ENCODE measurements at regions not wholly inside any gene's neighbourhood (a gene's known extent, or its start where the extent isn't known, plus 50 kb on each side); places are given as distances from the start of the nearest gene placed in this dataset.
"Not testable (repeated sequence)": the region's sequence is repeated elsewhere in the genome, so short reads cannot be mapped to it uniquely, and the experiment has no call there.

DNA sequence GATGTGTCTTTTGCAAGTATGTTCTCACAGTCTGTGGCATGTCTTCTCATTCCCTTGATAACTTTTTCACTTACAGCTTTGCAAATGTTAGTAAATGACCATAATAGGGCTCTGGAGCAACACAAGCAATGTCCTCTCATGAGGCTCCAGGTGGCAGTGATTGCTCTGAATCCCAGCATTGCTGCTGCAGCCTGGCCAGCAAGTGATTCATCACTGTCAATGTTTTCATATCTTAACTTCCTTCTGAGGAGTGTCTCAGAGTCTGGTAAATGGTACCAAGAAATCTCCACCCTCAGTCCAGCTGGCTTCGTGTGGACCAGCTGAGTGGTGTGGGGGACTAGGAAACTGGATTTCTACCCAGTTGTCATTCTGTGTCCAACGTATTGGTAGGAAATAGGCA, 139.6 kb downstream of the MYLK4 start:
- no peak for FAIRE-seq

DNA sequence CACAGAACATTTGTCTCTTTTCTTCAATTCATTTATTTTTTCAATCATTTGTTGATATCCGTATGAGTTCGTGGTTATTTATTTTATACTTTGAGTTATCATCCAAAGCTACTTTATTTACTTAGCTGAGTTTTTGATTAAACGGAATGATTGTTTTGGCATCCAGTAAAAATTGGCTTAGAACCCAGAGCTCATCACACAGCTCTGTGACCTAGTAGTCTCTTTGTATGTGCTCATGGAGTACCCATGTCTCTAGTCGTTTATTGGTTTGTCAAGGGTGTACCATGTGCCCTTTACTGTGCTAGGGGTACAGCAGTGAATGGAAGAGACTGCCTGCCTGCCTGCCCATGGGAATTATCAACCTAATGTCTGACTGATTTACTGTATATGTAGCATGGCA, 142.2 kb downstream of the MYLK4 start:
- FAIRE-seq = no peak

DNA sequence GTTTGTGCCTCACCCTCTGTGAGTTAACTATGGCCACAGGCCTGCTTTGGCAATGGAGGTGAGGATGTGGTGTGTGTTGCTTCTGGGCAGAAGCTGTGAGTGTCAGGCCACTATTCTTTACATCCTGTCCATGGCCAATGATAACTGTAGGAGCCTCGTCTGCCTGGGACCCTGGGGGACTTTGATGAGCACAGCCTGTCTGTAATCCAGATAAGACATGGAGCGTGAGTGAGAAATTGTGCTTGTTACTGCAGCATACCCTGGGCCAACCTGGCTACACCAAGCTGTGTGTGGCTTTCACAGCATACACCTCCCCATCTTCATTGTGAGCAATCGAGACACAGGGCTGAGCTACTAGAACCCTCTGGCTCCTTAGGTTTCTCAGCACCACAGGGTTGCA, 150.4 kb downstream of the MYLK4 start:
- FAIRE-seq = no peak

DNA sequence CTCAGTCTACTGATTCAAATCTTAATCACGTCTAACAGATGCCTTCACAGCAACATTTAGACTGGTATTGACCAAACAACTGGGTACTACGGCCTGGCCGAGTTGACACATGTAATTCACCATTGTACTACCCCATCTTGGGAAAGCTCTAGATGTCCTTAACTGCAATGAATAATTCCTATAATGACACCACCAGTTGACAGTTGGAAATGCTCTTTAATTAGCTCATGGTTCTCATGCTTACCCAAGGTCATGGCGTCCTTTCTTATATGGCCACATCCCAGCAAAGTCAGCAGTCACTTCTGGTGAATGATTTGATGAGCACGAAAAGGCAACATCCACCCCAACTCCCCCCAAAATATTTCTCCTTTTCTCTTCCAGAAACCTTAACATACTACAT, 150.9 kb downstream of the MYLK4 start:
- FAIRE-seq = no peak

DNA sequence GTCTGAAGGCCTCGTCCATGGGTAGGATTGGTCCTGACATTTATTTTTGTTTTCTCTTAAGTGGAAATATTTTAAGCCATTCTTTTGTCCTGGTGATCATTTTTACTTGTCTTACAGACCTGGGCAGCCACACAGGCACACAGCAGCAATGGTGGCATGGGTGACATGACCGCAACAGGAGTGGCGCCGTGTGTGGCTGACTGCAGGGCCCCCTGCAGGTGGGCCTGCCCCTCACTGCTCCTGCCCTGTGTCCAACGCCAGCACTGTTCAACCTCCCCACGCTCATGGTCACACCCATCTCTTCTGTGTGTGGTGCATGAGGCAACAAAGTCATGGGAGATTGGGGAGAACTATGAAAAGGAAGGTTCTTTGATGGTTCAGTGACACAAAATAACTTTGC, 151.9 kb downstream of the MYLK4 start:
- FAIRE-seq = no peak

DNA sequence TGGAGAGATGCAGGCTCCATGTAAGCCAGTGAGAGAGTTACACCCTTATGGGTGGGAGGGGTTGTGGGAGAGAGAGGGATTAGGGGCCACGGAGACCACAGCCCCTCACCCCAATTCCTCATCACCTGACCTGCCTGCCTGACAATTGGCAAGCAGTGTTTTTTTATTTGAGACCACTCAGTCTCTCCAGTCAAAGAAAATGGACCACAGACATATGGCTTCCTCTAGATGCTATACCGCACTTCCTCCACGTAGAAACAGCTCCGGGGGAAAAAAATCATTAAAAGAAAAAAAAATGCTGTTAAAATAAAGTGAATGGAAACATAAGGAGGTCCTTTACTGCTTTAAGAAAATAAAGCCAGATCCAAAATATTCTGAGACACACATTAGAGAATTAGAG, 152.7 kb downstream of the MYLK4 start:
- FAIRE-seq = no peak

DNA sequence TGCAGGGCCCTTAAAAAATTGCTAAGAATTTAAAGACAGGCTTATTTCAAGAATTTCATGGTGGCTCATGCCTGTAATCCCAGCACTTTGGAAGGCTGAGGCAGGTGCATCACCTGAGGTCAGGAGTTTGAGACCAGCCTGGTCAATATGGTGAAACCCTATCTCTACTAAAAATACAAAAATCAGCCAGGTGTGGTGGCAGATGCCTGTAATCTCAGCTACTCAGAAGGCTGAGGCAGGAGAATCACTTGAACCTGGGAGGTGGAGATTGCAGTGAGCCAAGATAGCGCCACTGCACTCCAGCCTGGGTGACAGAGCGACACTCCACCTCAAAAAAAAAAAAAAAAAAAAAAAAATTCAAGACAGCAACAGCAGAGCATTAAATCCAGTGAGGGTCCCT, 153.3 kb downstream of the MYLK4 start:
- FAIRE-seq = not testable (repeated sequence)

DNA sequence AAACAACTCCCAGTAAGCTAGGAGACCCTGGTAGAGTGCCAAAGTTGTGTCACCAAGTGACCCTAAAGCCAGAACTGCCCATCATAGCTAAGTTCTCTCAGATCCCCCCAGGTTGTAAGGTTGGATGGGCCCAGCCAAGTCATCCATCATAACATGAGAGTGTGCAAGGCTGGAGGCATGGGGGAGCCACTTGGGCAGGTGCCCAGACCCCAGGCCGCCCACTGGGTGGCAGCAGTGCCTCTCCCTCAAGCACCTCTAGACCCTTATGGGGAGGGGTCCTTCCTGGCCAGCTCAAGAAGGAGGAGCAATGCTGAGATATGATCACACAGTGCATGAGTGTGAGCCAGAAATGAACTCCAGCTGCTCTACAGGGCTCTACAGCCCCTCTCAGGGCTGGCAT, 154.5 kb downstream of the MYLK4 start:
- FAIRE-seq = no peak

DNA sequence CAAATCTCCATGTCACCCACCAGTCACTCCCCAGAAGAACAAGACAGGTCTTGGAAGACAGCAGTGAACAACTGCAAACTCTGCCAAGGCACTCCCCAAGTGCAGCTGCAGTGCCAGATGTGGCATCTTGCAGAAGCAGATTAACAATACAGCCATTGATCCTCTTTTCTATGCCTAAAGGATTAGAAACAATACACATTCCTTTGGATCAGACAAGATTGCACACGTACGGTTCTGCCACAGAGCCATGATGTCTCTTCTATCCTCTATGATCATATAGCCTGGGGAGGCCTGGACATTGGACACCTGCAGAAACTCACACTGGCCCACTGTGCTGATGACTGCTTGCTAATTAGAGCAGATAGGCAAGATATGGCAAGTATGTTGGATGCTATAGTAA, 155.9 kb downstream of the MYLK4 start:
- FAIRE-seq = no peak

DNA sequence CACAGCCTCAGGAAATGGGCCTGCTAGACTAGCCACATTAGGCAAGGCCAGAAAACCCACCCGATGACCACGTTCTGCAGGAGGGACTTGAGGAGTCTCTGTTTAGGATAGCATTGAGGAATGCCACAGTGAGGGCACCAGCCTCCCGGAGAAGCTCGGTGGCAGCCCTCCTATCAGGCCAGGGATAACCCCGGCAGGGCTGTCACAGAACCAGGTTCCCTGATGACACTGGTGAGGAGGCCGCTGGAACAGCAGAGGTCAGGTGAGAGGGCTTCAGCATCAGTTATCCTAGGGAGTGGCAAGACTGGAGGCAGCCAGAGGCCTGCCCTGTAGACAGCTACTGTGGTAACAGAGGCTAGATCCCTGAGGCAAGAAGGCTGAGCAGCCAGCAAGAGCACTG, 157.6 kb downstream of the MYLK4 start:
- FAIRE-seq = no peak

DNA sequence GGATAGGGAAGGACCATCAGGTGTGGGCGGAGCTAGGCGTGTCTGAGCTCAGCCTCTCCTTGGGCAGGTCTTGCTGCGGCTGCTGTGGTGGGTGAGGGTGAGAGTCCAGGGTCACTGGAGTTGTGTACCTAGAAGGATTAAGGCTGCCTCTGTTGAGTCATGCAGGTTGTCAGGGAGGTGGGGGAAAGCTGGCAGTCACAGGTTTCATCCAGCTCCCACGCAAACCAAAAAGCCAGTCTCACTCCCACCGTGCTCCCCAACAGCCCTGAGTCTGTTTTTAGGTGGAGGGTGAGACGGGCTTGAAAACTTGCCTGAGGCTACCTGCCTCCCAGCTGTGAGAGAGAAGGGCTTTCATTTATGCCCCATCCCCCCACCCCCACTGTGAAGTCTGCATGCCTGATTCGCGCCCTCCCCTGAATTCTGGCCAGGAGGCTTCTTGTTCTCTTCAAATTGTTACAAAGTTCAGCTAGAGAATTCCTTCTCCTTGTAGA, 161.5 kb downstream of the MYLK4 start:
- no peak for FAIRE-seq

DNA sequence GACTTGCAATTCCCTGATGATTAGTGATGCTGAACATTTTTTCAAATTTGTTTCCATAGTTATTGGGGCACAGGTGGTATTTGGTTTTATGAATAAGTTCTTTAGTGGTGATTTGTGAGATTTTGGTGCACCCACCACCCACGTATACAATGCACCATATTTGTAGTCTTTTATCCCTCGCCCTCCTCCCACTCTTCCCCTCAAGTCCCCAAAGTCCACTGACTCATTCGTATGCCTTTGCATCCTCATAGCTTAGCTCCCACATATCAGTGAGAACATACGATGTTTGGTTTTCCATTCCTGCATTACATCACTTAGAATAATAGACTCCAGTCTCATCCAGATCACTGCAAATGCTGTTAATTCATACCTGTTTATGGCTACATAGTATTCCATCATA, 167.3 kb downstream of the MYLK4 start:
- no peak for FAIRE-seq

DNA sequence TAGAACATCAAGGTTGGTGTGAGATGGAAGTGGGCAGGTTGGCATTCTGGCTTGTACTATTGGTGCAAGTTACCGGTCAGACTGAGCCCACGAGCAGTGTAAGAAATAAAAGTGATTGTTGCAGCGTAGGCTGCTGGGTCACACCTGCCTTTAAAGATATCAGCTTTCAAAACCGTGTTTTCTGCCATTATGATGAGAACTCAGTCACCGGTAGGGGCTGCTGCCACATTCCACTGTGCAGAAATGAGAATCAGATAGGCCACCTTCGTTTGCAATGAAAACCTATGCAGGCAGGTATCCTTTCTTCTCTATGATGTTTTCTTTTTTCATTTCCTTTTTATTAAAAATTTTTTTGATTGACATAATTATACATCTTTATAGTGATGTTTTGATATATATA, 168.5 kb downstream of the MYLK4 start:
- FAIRE-seq = no peak

DNA sequence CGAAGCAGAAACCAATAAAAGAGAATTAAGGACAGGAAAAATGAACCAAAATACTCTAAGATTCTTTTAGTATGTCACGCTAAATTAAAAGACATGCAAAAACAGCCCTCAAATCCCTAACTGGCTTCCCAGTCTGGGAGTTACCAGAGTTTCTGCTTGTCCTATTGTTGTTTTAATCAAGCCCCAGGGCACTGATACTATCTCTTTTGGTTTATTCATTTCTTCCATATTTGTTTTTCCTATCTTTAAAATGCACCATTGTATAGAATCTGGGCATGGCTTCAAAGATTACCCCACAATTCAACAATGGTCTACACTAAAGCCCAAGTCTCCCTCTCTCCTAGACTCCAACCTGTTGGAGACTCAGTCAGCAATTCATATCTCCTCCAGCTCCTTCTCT, 169.1 kb downstream of the MYLK4 start:
- no peak for FAIRE-seq

DNA sequence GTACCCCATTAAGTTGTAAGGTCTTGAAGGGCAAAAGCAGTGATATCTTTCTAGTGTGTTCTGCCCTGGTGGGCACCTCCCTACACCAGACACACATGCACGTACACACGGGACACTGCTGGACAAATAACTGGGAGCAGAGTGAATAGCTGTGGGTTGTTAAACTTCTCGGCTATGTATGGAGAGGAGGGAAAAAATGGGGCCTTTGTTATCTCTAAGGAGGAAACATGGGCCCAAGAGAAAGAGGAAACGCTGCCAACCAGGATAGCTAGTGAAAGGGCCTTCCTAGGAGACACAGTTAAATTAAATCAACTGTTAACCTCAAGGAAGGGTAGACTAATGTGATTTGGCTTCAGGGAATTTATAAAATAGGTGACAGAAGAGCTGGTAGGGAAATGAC, 169.7 kb downstream of the MYLK4 start:
- no peak for FAIRE-seq

DNA sequence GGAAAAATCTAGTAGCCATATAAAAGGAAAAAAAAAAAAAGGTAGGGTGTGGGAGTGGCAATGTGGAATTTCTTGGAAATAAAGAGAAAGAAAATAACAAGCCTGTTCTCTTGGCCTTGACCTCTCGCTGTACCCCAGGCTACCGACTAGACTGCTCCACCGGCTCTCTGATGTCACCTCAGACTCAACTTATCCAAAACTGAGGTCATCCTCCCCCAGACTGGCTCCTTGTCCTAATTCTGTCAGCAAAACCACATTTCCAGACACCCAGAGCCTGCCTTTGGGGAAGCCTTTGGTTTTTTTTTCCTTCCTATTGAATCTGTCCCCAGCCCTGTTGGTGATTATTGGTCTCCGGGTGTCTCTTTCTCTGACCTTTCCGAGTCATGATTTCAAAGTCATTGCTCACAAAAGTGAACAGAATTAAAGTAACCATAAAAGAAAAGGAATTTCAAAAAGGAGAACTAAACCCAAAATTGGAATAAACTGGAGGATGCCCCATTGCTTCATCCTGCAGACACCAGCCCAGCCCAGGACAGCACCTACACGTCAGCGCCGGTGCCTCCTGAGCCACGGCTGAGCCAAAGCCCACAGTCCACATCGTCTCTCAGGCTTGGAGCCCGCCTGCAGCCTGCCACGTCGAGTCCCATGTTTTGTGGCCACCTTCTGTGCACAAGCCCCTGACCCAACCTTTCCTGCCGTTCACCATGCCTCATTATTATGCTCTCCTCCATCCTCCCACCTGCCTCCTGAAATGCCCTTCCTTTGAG, 170.7 kb downstream of the MYLK4 start:
- FAIRE-seq = no peak

DNA sequence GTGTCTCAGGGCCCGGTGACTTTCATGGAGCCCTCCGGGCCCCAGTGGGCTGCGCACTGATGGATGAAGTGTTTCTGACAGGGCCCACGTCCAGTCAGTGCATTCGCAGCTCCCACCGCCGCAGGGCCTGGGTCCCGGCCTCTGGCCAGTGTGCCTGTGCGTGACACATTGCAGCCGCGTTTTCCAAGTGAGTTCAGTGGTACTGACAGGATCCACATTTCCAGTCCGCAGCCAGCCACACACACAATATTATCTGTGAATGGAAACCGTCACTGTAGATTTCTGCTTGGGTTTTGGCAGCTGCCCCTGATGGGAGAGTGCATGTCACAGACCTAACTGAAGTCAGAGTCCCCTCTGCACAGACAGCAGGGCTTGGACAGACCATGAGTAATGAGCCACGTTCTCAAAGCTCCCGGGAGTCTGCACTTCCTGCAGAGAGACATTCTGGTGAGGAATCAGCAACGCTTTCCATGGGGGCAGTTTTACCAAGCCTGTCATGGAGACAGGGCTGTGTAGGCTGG, 171.4 kb downstream of the MYLK4 start:
- FAIRE-seq = no peak

DNA sequence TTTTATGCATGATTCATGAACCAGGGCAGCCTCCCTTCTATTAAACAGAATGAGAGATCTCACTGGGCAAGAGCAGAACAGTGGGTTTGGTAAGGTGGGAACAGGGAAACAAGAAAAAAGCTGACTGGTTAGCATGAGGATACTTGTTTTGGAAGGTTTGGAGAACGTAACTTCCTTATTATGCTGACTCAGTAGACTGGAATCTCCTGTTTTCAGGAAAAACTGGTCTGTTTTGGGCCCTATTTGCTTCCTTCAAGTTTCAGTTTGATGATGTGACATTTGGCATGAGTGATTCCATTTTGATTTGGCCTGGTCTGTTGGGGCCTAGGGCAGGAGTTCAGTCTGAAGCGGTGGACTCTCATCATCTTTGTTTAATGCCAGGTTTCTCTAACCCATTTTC, 172.0 kb downstream of the MYLK4 start:
- FAIRE-seq = no peak

DNA sequence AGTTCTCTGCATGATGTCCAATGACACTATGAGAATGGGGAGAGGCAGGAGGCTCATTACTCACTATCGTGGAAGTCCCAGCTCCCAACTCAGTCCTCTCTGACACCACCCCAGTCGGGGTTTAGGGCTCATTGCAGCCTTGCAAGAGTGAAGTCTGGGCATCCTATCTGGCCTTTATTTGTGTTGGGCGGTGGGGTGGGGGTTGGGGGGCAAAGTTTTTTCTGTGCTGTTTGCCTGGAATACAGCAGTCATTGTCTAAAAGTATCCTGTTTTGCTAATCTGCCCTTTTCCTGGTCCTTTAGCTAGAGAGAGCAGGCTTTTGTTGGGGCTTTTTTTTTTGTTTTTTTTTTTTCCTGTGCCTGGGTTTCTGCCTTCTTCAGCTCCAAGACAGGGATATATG, 174.2 kb downstream of the MYLK4 start:
- FAIRE-seq = no peak

DNA sequence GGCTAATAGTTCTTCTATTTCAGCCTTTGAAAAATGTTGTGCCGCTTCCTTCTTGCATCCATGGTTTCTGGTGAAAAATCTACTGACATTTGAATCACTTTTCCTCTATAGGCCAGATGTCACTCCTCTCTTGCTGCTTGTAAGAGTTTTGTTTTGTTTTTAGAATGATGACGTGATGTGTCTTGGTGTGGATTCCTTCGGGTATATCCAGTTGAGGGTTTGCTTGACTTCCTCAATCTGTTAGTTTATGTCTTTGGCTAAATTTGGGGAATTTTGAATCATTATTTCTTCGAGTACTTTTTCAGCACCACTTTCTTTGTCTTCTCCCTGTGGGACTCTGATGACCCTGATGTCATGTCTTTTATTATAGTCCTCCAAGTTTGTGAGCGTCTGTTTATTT, 175.5 kb downstream of the MYLK4 start:
- FAIRE-seq = no peak

DNA sequence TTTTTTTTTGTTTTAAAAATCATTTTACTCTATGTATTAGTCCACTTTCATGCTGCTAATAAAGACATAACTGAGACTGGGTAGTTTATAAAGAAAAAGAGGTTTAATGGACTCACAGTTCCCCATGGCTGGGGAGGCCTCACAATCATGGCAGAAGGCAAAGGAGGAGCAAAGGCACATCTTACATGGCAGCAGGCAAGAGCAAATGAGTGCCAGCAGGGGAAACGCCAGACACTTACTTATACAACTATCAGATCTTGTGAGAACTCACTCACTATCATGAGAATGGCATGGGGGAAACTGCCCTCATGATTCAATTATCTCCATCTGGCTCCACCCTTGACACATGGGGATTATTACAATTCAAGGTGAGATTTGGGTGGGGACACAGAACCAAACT, 181.3 kb downstream of the MYLK4 start:
- not testable (repeated sequence) for FAIRE-seq

DNA sequence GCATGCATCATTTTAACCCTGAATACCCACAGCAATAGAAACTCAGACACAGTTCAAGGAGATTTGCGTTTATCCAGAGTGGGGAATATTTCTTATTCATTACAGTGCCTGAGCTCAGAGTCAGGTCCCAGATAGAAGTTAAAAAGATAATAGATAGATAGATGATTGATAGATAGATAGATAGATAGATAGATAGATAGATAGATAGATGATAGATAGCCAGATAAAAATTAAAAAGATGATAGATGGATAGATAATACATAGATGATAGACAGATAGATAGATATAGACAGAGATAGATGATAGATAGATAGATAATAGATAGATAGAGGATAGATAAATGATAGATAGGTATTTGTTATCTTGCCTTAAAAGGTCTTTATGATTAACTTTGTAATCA, 184.7 kb downstream of the MYLK4 start:
- FAIRE-seq = no peak

DNA sequence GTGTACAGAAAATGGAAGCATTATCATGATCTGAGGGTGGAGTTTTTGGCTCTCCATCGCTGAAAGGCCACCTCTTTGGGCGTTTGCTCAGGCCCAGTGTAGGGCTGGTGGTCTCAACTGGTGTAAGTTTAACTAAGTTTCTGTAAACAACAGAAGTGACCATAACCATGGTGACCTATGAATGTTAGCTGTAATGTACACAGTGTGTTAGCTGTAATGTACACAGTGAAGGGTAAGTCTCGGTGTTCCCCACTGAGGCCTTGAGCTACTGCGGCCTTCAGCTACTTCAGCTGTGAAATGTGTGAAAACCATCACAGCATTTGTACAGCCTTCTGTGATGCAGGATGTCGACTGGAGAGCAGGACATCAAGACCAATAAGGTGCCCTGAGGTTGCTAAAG, 185.2 kb downstream of the MYLK4 start:
- no peak for FAIRE-seq

DNA sequence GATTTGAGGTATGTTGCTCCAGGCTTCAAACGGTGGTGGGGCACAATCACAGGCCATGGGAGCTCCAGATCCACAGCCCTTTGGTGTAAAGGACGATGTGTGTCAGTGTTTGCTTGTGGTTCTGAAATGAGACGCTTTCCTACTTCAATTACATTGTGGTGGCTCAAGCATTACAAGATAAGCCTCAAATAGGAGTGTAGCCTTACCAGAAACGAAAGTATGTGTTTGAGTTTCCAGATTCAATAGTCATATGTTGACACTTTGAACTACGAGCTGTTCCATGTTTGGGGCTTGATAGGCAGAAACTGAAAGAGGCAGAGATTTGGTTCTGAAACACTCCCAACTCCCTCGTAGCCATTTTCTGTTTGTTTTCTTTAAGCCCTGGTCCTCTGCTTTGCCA, 187.1 kb downstream of the MYLK4 start:
- FAIRE-seq = no peak
